ENCODE measurements at regions not wholly inside any gene's neighbourhood (a gene's known extent, or its start where the extent isn't known, plus 50 kb on each side); places are given as distances from the start of the nearest gene placed in this dataset.

GRCh38 chr5:54829102-54829501 lies 156.3 kb downstream of the ESM1 start:
- TF ChIP-seq CTCF (IDR thresholded peaks at IDR 0.05) = no peak
- no peak for TF ChIP-seq POLR2A (IDR thresholded peaks at IDR 0.05)

Data from lower leg skin (tissue), 3 donors.